OCI-LY7 (cell line): ENCODE measurements at regions not wholly inside any gene's neighbourhood (a gene's known extent, or its start where the extent isn't known, plus 50 kb on each side); places are given as distances from the start of the nearest gene placed in this dataset.

ENCODE experiments used
- BruUV-seq: library from RNA; stranded (reverse); fragments of 400-500 nt; replicated peaks from 2 replicates; lab custom pipeline; 2021; lab: Mats Ljungman, UMichigan
- CTCF ChIA-PET: fragments of 300-600 bp; sonication (Branson Sonifier 250); formaldehyde crosslinking; loops from one replicate; lab custom pipeline; 2022; ENCODE audit warnings: antibody characterized with exemption; ENCODE audit not compliant: unreplicated experiment; lab: Charles Lee
- POLR2A ChIA-PET: fragments of 300-600 bp; sonication (Branson Sonifier 250); formaldehyde crosslinking; loops from one replicate; lab custom pipeline; 2022; ENCODE audit warnings: antibody characterized with exemption; lab: Charles Lee
- DNase-seq: peaks from one replicate; pipeline ENCODE4 v3.0.0-alpha.2; 2015; ENCODE audit warnings: low spot score
- H2AFZ ChIP-seq: fragments of 200-600 bp; sonication (generic), shearing (Covaris generic); 2 replicates; pipeline ENCODE4 v1.6.1; 2014; ENCODE audit warnings: mild to moderate bottlenecking, antibody characterized with exemption, low read length, moderate library complexity
- H3K27ac ChIP-seq: fragments of 200-600 bp; sonication (generic); 2 replicates; pipeline ENCODE4 v1.5.1; 2014; ENCODE audit warnings: mixed run types, low read depth, mild to moderate bottlenecking, moderate library complexity, low read length, inconsistent platforms; ENCODE audit not compliant: poor library complexity, severe bottlenecking
- H3K36me3 ChIP-seq: fragments of 200-600 bp; sonication (generic); 2 replicates; pipeline ENCODE4 v1.6.1; 2014; ENCODE audit warnings: mild to moderate bottlenecking, antibody characterized with exemption, low read length, moderate library complexity, mixed read lengths; ENCODE audit not compliant: insufficient read depth
- H3K4me1 ChIP-seq: fragments of 200-600 bp; sonication (generic); 2 replicates; pipeline ENCODE4 v1.5.1; 2014; ENCODE audit warnings: mild to moderate bottlenecking, low read length; ENCODE audit not compliant: insufficient read depth, poor library complexity, severe bottlenecking
- H3K4me2 ChIP-seq: fragments of 200-600 bp; sonication (generic); 2 replicates; pipeline ENCODE4 v1.6.1; 2014; ENCODE audit warnings: mild to moderate bottlenecking, low read length
- H3K4me3 ChIP-seq: fragments of 200-600 bp; sonication (generic); 2 replicates; pipeline ENCODE4 v1.5.1; 2014; ENCODE audit warnings: mild to moderate bottlenecking, low read depth, low read length; ENCODE audit not compliant: poor library complexity, severe bottlenecking
- H3K79me2 ChIP-seq: fragments of 200-600 bp; sonication (generic); 2 replicates; pipeline ENCODE4 v1.6.1; 2016; ENCODE audit warnings: low read depth, mild to moderate bottlenecking, low read length, moderate library complexity, mixed read lengths; ENCODE audit not compliant: insufficient read depth
- H3K9me2 ChIP-seq: fragments of 200-600 bp; sonication (generic); 2 replicates; pipeline ENCODE4 v1.6.1; 2016; ENCODE audit warnings: mild to moderate bottlenecking, low read length, mixed read lengths; ENCODE audit not compliant: insufficient read depth
- H3K9me3 ChIP-seq: fragments of 200-600 bp; sonication (generic); 2 replicates; pipeline ENCODE4 v1.6.1; 2014; ENCODE audit warnings: mild to moderate bottlenecking, mixed run types, low read length, mixed read lengths
- H4K20me1 ChIP-seq: fragments of 200-600 bp; sonication (generic); 2 replicates; pipeline ENCODE4 v1.6.1; 2014; ENCODE audit warnings: mild to moderate bottlenecking, antibody characterized with exemption, low read length, moderate library complexity, mixed read lengths; ENCODE audit not compliant: insufficient read depth
- CTCF ChIP-seq: fragments of 200-600 bp; sonication (generic); conservative IDR thresholded peaks from 2 replicates; pipeline ENCODE4 v1.5.1; 2014; ENCODE audit warnings: mild to moderate bottlenecking, antibody characterized with exemption, low read length, moderate library complexity, mixed read lengths
- EZH2phosphoT487 ChIP-seq: fragments of 200-600 bp; sonication (generic); IDR thresholded peaks from 2 replicates; pipeline ENCODE4 v1.6.1; 2018; ENCODE audit warnings: low read depth, borderline replicate concordance, mild to moderate bottlenecking, mixed run types, antibody characterized with exemption, low read length, moderate library complexity, mixed read lengths
- intact Hi-C: fragments of 100-400 bp; cut with micrococcal nuclease; formaldehyde crosslinking; loops from one replicate; pipeline ENCODE4 v1.10.0; 2022; ENCODE audit not compliant: unreplicated experiment

- BruUV-seq: no TSS peak
- Histone ChIP-seq H4K20me1 (no peaks in the 10 kb centered on the region), H3K79me2 (no peaks in the 10 kb centered on the region), H3K9me3 (no peaks in the 10 kb centered on the region), H3K27ac (no peak overlapping the region), H3K9me2 (no peaks in the 10 kb centered on the region), H3K4me1 (no peaks in the 10 kb centered on the region), H3K4me3 (no peak overlapping the region), H3K36me3 (no peaks in the 10 kb centered on the region), H2AFZ (no peak overlapping the region), H3K4me2 (no peak overlapping the region)
- intact Hi-C loops: no loop called here
- POLR2A ChIA-PET: no interaction called here
- no peak for DNase-seq
- no peak for TF ChIP-seq EZH2phosphoT487
- TF ChIP-seq CTCF: no peak
- CTCF ChIA-PET: no interaction called here
These were observed 530.3 kb upstream of the KLF4 start for GRCh38 chr9:108019821-108020220.

- no TSS peak for BruUV-seq
- no peaks in the 10 kb centered on the region for H3K9me2 ChIP-seq
- no peak overlapping the region for H3K4me3 ChIP-seq
- ChIA-PET CTCF (no interaction called here), POLR2A (no interaction called here)
- no peaks in the 10 kb centered on the region for H4K20me1 ChIP-seq
- H3K36me3 ChIP-seq: no peaks in the 10 kb centered on the region
- no peaks in the 10 kb centered on the region for H3K9me3 ChIP-seq
- no peaks in the 10 kb centered on the region for H3K79me2 ChIP-seq
- no peak overlapping the region for H3K27ac ChIP-seq
- TF ChIP-seq CTCF: no peak
- TF ChIP-seq EZH2phosphoT487: no peak
- H2AFZ ChIP-seq: no peak overlapping the region
- intact Hi-C loops: no loop called here
- no peaks in the 10 kb centered on the region for H3K4me1 ChIP-seq
- H3K4me2 ChIP-seq: no peak overlapping the region
- DNase-seq: no peak
These were observed 528.1 kb upstream of the KLF4 start for GRCh38 chr9:108017671-108018070.

- ChIA-PET CTCF (no interaction called here), POLR2A (interaction anchor here (0.5 kb wide), 1 partner anchor 209 kb away, joined by 3 read pairs; no protein-coding TSS in a partner anchor)
- H2AFZ ChIP-seq: no peak overlapping the region
- no peaks in the 10 kb centered on the region for H3K4me1 ChIP-seq
- no peaks in the 10 kb centered on the region for H3K36me3 ChIP-seq
- intact Hi-C loops: no loop called here
- no peaks in the 10 kb centered on the region for H3K9me3 ChIP-seq
- H4K20me1 ChIP-seq: no peaks in the 10 kb centered on the region
- no peak overlapping the region for H3K27ac ChIP-seq
- no peak overlapping the region for H3K4me2 ChIP-seq
- no peaks in the 10 kb centered on the region for H3K9me2 ChIP-seq
- H3K4me3 ChIP-seq: no peak overlapping the region
- no TSS peak for BruUV-seq
- TF ChIP-seq CTCF: no peak
- TF ChIP-seq EZH2phosphoT487: no peak
- DNase-seq: no peak
- no peaks in the 10 kb centered on the region for H3K79me2 ChIP-seq
These were observed 526.9 kb upstream of the KLF4 start for GRCh38 chr9:108016446-108016845.
